NCI-H1417 (cell line): ENCODE measurements at regions not wholly inside any gene's neighbourhood (a gene's known extent, or its start where the extent isn't known, plus 50 kb on each side); places are given as distances from the start of the nearest gene placed in this dataset.
"Not testable (repeated sequence)": the region's sequence is repeated elsewhere in the genome, so short reads cannot be mapped to it uniquely, and the experiment has no call there.

Experiments
- DNase-seq, 3 experiments: peaks; one replicate each; lab custom pipeline; 2025; lab: John Stamatoyannopoulos, UW

DNA sequence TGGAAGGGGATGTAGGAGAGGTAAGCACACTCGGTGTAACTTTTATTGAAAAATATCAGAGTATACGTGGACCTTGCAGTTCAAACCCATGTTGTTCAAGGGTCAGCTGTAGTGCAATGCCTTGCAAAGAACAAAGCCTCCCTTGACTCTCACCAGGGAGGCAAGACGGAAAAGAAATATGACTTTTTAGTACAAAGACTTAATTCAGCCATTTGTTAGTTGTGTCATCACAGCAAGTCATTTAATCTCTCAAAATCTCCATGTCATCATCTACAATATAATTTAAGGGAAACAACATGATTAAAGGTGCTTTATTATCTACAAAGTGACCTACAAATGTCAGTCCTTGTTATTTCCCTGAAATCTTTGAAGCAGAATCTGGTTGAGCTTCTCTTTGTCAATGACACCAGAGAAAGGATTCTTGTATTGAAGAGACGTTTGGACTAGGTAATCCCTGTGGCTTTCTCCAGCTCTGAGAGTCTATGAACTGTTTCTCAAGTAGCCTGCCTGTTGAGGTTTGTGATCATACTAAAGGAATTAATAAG is 502.8 kb downstream of the REEP3 start:
- no peak for DNase-seq

DNA sequence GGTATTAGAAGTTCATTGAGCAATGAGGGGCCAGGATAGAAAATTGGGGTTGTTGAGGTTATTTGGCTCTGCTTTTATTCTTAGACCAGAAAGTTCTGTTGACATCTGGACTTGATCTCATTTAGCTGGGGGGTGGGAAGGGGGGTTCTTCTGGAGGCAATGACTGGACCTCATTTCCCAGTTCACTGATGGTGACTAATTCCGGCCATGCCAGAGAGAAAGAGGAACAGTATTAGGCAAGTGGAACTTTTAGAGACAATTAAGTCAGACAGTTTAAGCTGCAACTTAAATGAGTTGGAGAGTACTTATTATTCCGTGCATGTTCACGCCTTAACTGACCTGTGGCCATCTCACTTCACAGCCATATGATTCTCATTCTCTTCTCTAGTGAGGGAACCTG is 512.5 kb downstream of the REEP3 start:
- DNase-seq = no peak

DNA sequence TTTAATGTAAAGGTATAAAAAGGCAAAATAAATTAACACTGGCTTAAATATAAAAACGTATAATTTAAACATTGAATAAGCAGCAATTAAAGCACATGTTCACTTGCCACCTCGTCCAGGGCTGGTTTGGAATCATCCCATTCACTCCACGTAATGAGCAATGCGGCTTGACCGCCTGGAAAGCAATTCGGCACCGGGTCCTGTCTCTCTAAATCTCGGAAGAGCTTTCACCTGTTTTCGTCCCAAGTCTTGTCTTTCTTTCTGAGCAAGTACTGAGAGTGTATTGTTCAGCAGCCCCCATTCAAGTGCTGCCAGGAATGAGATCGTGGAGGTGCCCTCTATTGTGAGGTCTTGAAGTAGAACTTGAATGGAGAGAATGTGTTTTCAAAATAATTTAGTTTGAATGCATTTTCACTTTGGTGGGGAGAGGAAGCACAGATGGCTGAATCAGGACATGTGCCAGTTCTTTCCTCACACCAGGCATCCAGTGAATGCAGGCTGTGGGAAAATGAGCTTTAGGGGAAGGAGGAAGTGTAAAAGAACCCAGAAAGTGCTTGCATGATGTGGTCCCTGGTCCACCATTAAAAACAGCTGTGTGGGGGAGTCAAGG is 515.2 kb downstream of the REEP3 start:
- DNase-seq = no peak

DNA sequence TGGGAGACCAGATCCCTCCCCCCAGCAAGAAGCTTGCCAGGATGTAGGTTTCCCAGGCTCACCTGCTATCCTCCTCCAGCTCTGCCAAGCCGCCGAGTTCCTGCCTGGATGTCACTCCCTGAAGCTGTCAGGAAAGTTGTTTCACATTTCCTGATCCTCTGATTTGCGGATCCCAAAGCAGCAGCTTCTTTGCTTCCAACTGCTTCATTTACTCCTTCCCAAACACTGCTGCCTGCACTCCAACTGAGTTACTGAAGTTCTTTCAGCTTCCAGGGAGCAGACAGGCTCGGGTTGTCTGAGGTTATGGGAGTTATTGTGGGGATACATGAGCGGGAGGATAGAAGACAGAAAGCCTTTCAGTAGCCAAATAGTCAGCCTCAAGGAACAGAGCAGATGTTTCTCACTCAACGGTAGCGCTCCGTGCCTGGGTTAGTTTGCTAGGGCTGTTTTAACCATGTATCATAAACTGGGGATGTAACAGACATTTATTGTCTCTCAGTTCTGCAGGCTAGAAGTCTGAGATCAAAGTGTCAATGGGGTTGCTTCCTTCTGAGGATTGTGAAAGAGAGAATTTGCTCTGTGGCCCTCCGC is 516.0 kb downstream of the REEP3 start:
- DNase-seq = no peak

DNA sequence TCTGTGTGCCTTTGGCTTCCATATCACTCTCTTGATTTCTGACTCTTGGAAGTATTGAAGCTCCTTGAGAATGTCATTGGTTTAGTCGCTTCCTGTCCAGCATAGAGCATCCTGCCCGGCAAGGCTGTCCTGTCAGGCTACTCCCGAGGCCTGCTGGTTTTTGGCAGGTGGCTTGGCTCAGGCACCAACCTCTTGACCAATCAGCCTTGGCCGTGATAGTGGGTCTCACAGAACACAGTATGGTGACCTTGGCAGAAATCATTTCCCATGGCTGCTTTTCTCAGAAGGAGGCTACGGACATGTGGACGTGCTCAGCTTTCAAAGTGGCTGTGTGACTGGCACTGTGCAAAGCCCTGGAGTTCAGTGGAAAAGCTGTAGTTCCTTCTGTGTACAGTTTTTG is 516.9 kb downstream of the REEP3 start:
- no peak for DNase-seq

DNA sequence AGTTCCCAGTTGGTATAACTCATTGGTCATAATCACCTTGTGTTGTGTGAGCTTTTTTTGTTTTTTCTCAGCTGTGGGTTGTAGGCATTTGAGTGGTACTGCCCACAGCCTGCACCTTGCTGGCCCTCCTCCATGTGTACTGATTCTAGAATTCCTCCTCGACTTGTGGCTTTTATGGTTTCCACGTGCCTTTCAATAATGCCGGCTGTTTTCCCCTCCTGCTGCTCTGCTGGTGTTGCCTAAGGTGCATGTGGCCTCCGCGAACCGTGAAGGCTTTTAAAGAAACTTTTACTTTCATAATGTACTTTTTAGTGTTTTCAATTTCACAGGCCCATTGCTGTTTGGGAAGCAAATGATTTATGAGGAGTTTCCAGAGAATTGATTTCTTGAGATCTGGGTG is 518.0 kb downstream of the REEP3 start:
- DNase-seq = no peak

DNA sequence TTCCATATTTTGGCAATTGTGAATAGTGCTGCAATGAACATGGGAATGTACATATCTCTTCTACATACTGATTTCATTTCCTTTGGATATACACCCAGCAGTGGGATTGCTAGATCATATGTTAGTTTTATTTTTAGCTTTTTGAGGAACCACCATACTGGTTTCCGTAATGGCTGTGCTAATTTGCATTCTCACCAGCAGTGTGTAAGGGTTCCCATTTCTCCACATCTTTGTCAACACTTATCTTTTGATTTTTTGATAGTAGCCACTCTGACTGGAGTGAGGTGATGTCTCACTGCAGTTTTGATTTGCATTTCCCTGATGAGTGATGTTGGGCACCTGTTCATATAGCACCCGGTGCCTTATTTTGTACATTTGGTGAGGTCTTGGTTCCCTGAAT is 519.6 kb downstream of the REEP3 start:
- no peak for DNase-seq

DNA sequence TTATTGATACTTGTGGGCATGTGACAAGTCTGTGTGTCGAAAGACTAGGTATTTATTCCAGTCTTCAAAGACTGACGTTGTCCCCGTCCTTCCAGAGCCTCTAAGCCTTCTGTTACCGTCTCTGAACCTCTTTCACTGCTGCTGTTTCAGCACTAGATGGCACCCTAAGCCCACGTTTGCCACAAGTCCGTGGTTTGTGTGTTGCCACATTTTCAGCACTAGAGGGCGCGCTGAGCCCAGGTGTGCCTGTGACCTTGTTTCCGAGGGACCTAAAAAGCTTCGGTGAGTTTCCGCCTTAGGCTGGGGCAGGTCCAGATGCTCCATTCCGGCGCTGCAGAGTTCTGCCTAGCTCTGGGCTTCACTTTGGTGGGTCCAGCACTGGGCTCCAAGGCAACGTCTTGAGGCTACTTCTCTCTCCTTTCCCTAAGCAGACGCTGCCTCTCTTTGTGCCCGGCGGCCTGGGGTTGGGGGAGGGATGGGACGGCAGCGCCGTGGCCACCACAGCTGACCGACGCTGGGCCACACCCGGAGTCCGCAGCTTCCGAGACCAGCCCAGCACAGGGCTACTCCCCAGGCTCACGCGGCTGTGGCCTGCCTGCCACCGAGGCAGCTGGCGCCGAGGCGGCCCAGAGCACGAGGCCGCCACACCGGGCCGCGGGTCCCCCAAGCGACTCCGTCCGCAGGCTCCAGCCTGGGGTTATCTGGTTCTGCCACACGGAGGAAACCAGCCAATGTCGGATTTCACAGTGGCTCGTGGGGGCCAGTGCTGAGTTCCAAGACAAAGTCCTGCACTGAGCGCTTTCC is 520.2 kb downstream of the REEP3 start:
- peak; percentile 30 to 69 (median 60) for DNase-seq

DNA sequence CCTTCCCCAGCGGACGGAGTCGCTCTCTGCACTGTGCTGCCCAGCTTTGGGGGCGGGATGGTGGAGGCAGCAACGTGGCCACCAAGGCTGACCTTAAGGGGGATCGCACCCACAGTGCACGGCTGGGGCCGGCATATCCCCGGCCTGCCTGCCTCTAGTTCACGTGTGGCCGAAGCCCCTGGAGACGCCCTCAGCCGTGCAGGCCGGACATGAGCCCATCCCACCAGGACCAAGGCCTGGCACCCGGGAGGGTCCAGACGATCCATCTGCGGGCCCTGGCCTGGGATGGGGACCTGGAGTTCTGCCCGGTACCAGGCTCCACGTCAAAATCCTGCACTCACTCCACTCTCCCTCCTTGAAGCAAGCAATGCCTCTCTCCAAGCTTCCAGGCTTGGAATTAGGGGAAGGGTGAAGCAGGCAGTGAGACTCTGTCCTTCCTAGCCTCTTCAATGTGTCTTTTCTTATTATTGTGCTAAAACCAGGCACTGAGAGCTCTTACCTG is 520.8 kb downstream of the REEP3 start:
- no peak for DNase-seq

DNA sequence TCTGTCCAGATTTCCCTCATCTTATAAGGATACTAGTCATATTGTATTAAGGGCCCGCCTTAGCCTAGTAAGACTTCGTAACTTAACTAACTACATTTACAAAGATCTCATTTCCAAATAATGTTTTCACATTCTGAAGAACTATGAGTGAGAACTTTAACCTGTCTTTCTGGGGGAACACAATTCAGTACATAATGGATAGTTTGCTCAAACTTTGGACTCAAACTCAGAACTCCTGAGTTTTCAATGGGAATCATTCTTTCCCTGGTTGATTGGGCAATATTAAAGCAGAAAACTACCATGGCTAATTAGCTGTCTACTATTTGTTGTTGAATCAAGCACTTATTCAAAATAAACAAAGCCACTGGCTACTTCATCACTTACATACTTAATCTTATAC is 522.9 kb downstream of the REEP3 start:
- no peak for DNase-seq

DNA sequence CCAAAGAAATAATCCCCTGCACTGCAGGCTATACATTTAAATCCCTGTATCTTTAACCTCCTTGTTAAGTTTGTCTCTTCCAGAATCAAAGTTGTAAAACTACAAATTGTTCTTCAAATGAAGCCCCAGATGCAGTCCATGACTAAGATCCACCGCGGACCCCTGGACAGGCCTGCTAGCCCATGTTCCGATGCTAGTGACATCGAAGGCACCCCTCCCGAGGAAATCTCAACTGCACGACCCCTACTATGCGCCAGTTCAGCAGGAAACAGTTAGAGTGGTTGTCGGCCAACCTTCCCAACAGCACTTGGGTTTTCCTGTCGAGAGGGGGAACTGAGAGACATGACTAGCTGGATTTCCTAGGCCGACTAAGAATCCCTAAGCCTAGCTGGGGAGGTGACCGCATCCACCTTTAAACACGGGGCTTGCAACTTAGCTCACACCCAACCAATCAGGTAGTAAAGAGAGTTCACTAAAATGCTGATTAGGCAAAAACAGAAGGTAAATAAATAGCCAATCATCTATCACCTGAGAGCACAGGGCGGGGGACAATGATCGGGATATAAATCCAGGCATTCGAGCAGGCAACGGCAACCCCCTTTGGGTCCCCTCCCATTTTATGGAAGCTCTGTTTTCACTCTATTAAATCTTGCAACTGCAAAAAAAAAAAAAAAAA is 523.9 kb downstream of the REEP3 start:
- DNase-seq = not testable (repeated sequence)

DNA sequence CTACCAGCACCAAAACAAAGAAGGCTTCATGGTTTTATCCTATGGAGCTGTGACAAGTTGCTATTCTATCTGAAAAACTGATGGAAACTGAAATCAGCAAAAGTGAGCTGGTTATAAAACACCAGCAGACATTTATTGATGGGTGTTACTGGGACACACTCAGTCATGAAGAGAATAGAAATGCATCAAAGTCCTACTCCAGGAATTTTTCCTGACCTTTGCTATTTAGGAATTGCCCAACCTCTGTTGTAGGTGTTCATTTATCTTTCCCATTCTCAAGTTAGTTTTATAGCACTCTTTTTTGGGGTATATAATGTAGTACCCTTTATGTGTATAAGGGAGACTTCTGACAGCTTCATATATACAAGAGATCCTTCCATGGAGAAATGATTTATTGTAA is 533.2 kb downstream of the REEP3 start:
- DNase-seq = no peak

DNA sequence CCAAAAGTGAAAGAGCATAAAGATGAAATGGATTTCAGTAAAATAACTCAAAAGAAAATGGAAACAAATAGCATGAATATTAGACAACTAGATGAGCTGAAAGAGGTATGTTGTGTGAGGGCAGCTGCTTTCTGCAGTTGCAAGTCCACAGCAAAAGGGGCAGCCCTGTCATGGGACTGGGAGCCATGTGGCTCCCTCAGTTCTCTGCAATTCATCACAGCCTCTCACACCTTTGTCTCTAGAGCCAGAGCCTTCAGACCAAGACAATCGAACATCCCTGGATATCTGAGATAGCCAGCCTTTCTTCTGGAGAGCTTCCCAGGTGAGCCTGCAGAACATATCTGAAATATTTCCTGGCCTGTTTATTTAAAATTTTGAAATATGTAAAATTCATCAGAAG is 538.7 kb downstream of the REEP3 start:
- no peak for DNase-seq

DNA sequence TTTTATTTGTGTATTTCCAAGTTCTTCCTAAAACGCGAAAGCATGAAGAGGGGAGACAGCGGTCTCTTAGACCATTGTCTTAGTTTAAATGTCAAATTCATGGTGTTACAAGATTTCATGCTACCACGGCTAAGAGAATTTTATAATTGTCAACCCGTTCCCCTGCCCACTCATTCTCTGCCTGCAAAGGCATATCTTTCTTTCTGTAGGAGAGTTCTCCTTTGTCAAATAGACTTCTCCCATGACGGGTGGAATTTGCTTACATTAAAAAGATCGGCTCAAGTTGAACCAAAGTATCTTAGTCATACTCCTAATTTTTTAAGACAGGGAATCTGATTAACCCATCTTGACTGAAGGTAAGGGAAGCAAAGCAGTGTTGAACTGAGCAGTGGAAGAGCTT is 539.2 kb downstream of the REEP3 start:
- no peak for DNase-seq

DNA sequence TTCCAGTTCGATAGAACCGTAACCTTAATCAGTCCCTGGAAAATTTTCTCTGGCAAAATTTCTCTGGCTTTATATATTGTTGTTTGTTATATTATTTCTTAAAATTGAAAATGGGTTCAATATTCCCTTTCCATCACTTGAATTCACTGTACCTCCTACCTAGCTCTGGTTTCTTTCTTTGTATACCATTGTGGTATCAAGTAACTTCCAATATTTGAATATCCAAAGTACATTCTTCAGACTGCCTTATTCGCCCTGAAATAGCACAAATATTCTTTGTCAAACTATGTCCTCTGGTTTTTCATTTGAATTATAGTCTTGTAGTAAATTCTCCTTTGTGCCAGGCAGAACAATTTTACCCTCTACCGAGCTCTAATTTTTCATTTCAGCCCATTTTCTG is 541.6 kb downstream of the REEP3 start:
- DNase-seq = no peak

DNA sequence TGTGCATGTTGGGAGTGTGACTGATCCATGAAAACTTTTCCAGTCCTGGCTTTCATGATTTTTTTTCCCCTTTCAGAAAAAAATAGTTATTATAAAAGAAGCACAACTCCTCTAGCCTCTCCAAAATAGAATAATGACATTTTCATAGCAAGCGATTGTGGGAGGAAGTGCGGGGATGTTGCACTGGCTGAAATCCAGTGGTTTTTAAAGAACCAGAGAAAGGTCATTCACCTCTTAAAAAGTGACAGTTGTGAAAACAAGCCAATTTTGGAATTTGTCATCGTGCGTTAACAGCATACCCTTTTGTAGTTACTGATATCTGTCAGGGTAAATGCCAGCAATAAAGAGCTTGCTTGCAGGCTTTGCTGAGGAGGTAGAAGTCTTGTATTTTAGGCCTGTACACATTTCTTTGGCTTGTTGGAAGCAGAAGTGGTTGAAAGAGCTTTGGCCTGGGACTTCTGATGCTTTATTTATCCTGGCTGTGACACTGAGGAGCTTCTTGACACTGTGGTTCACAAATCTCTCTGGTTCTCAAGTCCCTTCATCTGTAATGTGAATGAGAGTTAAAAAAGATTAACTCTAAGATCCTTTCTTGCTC is 545.9 kb downstream of the REEP3 start:
- no peak for DNase-seq

DNA sequence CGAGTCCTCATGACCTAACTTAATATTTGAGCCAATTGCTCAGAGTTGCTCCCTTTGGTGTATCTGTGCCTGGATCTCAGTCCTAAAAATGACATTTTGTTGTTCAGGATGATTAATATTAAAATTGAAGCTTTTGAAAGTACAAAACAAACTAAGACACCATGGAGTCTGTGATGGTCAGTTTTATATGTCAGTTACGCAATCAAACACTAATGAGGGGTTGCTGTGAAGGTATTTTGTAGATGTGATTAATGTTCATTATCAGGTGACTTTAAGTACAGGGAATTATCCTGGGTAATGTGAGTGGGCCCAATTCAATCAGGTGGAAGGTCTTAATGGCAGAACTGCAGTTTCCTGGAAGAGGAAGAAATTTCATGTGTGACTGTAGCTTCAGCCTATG is 546.7 kb downstream of the REEP3 start:
- DNase-seq = peak in 1 of 3 experiments; percentile 2

DNA sequence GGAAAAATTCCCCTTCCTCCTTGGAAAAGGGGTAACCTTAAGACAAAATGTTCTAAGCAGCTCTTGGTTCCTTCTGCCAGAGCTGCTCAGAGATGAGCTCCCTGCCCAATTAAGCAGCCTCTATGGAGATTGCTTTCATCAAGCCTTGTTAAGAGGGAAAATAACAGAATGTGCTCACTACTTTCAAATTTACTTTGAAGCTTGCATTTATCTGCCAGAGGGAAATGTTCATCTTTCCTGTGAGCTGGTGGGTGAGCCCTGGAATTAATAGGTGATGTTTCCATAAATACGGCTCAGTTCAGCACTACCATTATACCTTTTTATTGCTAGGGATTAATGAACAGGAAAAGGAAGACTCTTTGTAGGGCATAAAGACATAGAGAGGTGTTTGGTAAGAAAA is 549.0 kb downstream of the REEP3 start:
- DNase-seq = no peak

DNA sequence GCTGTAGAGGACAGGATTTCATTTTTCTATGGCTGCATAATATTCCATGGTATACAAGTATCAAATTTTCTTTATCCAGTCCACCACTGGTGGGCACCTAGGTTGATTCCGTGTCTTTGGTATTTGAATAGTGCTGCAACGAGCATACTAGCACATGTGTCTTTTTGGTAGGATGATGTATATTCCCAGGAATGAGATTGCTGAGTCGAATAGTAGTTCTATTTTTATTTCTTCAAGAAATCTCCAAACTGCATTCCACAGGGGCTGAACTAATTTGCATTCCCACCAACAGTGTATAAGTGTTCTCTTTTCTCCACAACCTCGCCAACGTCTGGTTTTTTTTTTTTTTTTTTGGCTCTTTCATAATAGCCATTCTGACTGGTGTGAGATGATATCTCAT is 550.0 kb downstream of the REEP3 start:
- DNase-seq = no peak

DNA sequence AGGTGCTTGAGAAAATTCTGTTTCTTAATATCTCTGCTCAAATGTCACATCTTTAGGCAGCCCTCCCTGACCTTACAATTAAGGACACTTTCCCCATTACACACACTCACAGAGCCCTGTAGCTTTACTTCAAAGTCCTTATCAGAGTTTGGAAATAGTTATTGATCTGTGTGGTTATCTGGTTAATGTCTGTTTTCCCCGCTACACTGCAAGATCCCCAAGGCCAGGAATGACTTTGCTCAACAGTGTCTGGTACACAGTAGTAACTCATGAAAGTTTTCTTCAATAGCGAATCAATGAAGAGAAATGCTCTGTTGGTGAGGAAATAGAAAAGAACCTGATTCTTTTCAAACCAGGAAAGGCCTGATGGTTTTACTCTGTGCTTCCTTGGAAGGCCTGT is 554.4 kb downstream of the REEP3 start:
- DNase-seq = no peak

DNA sequence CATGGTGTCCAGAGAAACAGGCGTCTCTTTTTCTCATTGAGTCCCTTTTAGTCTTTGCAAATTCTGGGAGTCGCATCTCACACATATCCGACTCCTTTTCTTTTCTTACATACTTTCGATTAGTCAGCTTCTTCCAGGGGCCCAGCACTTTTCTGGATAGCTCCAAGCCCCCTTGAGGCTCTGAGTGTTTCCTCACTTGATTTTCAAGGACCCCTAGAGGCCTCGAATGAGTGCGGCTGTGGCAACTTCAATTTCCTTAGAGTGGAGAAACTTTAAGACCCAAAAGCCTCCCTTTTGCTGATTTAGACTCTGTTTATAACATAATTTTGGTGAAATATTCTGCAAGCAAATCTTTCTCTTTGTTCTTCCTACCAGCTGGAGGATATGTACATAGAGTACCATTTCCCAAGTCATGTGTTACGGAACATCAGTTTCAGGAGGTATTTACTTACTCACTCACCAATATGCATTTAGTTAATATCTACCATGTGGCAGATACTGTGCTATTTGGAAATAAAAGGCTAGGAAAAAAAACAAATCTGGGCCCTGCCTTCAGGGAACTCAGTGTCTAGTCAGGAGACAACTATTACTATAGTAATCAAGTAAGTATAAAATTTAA is 555.2 kb downstream of the REEP3 start:
- no peak for DNase-seq

DNA sequence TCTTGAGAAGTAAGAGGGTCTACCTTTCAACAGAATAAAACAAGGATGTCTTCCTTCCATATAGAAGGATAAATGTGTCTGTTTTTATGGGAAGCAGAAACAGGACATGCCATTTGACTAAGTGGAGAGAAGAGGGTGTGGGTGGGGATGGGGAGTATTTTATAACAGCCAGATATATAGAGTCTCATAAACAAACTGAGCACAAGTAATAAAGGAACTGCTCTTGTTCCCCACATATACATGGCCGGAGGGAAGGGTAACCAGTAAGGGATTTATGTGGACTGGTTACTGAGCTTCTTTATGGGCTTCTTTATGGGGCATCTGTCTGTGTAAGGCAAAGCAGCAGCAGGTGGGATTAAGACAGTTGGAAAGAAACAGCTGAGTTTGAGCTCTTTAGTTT is 558.1 kb downstream of the REEP3 start:
- DNase-seq = no peak
